Breast epithelium (tissue), 3 donors: ENCODE measurements at regions not wholly inside any gene's neighbourhood (a gene's known extent, or its start where the extent isn't known, plus 50 kb on each side); places are given as distances from the start of the nearest gene placed in this dataset.

Source experiments
- POLR2A ChIP-seq: fragments of 450-650 bp; IDR thresholded peaks from one replicate; pipeline ENCODE4 v1.6.1; 2016; ENCODE audit warnings: antibody characterized with exemption, mild to moderate bottlenecking, moderate library complexity
- POLR2AphosphoS5 ChIP-seq, 3 donors: sonication (generic); formaldehyde crosslinking; IDR thresholded peaks; one replicate each; pipeline ENCODE4 v1.6.1; 2017; ENCODE audit warnings: antibody characterized with exemption in 3 of 3

- TF ChIP-seq POLR2AphosphoS5 (IDR thresholded peaks at IDR 0.05) (no peak), POLR2A (no peak)
Measured at GRCh38 chr5:8396756-8397155, 527.8 kb downstream of the MTRR start.
